ENCODE measurements at regions not wholly inside any gene's neighbourhood (a gene's known extent, or its start where the extent isn't known, plus 50 kb on each side); places are given as distances from the start of the nearest gene placed in this dataset.

- TF ChIP-seq EZH2phosphoT487 (IDR thresholded peaks at IDR 0.05; ENCODE audit: low read depth) = no peak
- peak; percentile 99 for TF ChIP-seq CTCF (IDR thresholded peaks at IDR 0.05; ENCODE audit: low read depth, low read length)
- no peaks in the 10 kb centered on the region for H3K9me3 ChIP-seq (ENCODE audit: insufficient read depth, low read length)
- peak overlapping the region; percentile 70 for H3K4me2 ChIP-seq (ENCODE audit: low read length)
- no peak overlapping the region for H3K27ac ChIP-seq (ENCODE audit: low read length)
- no peak overlapping the region for H3K9ac ChIP-seq (ENCODE audit: low read length)
- H3K36me3 ChIP-seq (replicated peaks; ENCODE audit: low read depth, low read length) = no peaks in the 10 kb centered on the region
- peaks cover 4% of the 10 kb centered on the region; the same call in 1 of the 2 replicates for H3K4me1 ChIP-seq (ENCODE audit: low read length)
- peak overlapping the region; percentile 51 for H2AFZ ChIP-seq (ENCODE audit: low read depth, low read length)
- peaks cover 28% of the 10 kb centered on the region for H3K27me3 ChIP-seq (ENCODE audit: low read depth, low read length)
- H3K4me3 ChIP-seq (ENCODE audit: low read length) = peak overlapping the region; percentile 64
- H3K79me2 ChIP-seq (ENCODE audit: low read length) = no peaks in the 10 kb centered on the region
- H4K20me1 ChIP-seq (ENCODE audit: insufficient read depth, low read length) = no peaks in the 10 kb centered on the region
Observed at GRCh38 chr4:159487284-159487747, 384.4 kb downstream of the RAPGEF2 start.

- H3K36me3 ChIP-seq (replicated peaks; ENCODE audit: low read depth, low read length) = no peaks in the 10 kb centered on the region
- no peaks in the 10 kb centered on the region for H3K9me3 ChIP-seq (ENCODE audit: insufficient read depth, low read length)
- H3K27me3 ChIP-seq (ENCODE audit: low read depth, low read length) = peaks cover 20% of the 10 kb centered on the region
- H3K4me1 ChIP-seq (ENCODE audit: low read length) = peaks cover 4% of the 10 kb centered on the region; the same call in 1 of the 2 replicates
- no peak overlapping the region for H3K4me2 ChIP-seq (ENCODE audit: low read length)
- no peak overlapping the region for H2AFZ ChIP-seq (ENCODE audit: low read depth, low read length)
- H3K27ac ChIP-seq (ENCODE audit: low read length) = no peak overlapping the region
- H3K4me3 ChIP-seq (ENCODE audit: low read length) = no peak overlapping the region
- no peaks in the 10 kb centered on the region for H3K79me2 ChIP-seq (ENCODE audit: low read length)
- TF ChIP-seq CTCF (IDR thresholded peaks at IDR 0.05; ENCODE audit: low read depth, low read length) = no peak
- TF ChIP-seq EZH2phosphoT487 (IDR thresholded peaks at IDR 0.05; ENCODE audit: low read depth) = no peak
- H3K9ac ChIP-seq (ENCODE audit: low read length) = no peak overlapping the region
- H4K20me1 ChIP-seq (ENCODE audit: insufficient read depth, low read length) = no peaks in the 10 kb centered on the region
Observed at GRCh38 chr4:159489646-159490045, 386.8 kb downstream of the RAPGEF2 start.

DNA sequence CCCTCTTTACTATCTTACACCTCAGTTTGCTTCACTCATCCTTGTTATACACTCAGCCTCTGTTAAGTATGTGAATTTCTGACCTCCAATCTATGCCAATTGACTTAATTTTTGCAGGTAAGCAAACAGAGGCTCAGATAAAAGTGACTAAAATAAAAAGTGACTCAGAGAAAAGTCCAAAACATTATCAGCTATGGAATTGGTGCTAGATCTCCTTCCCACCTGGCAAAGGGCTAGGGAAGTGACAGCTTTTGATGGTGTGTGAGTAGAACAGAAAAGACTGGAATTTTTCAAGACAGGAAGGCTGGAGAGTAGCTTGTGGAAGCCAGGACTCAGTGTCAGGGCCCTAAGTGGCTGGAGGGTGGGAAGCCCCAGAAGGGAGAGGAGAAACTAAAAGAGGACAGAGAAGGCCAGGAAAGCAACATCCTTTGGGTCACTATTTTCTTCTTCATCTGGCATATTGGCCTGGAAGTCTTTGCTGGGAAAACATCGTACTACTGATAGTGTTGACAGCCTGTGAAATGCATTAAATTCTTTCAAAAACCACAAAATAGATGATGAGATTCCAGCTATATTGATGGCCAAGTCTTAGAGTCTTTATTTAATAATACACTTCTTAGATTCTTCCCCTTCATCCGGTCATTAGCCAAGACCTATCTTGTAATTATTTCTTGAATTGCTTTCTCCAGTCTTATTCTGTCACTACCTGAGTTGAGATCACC is 392.8 kb downstream of the RAPGEF2 start:
- no peak overlapping the region for H2AFZ ChIP-seq (ENCODE audit: low read depth, low read length)
- H4K20me1 ChIP-seq (ENCODE audit: insufficient read depth, low read length) = no peaks in the 10 kb centered on the region
- no peak overlapping the region for H3K4me3 ChIP-seq (ENCODE audit: low read length)
- no peaks in the 10 kb centered on the region for H3K9me3 ChIP-seq (ENCODE audit: insufficient read depth, low read length)
- H3K27ac ChIP-seq (ENCODE audit: low read length) = no peak overlapping the region
- no peaks in the 10 kb centered on the region for H3K4me1 ChIP-seq (ENCODE audit: low read length)
- no peak overlapping the region for H3K9ac ChIP-seq (ENCODE audit: low read length)
- no peaks in the 10 kb centered on the region for H3K36me3 ChIP-seq (replicated peaks; ENCODE audit: low read depth, low read length)
- H3K4me2 ChIP-seq (ENCODE audit: low read length) = no peak overlapping the region
- H3K27me3 ChIP-seq (ENCODE audit: low read depth, low read length) = no peaks in the 10 kb centered on the region
- TF ChIP-seq EZH2phosphoT487 (IDR thresholded peaks at IDR 0.05; ENCODE audit: low read depth) (no peak), CTCF (IDR thresholded peaks at IDR 0.05; ENCODE audit: low read depth, low read length) (no peak)
- no peaks in the 10 kb centered on the region for H3K79me2 ChIP-seq (ENCODE audit: low read length)

GRCh38 chr4:159496248-159496647 is 393.4 kb downstream of the RAPGEF2 start:
- Histone ChIP-seq H3K27me3 (ENCODE audit: low read depth, low read length) (no peaks in the 10 kb centered on the region), H3K4me1 (ENCODE audit: low read length) (no peaks in the 10 kb centered on the region), H3K9ac (ENCODE audit: low read length) (no peak overlapping the region), H3K4me3 (ENCODE audit: low read length) (no peak overlapping the region), H4K20me1 (ENCODE audit: insufficient read depth, low read length) (no peaks in the 10 kb centered on the region), H2AFZ (ENCODE audit: low read depth, low read length) (no peak overlapping the region), H3K4me2 (ENCODE audit: low read length) (no peak overlapping the region), H3K27ac (ENCODE audit: low read length) (no peak overlapping the region), H3K79me2 (ENCODE audit: low read length) (no peaks in the 10 kb centered on the region), H3K9me3 (ENCODE audit: insufficient read depth, low read length) (no peaks in the 10 kb centered on the region), H3K36me3 (replicated peaks; ENCODE audit: low read depth, low read length) (no peaks in the 10 kb centered on the region)
- no peak for TF ChIP-seq EZH2phosphoT487 (IDR thresholded peaks at IDR 0.05; ENCODE audit: low read depth)
- no peak for TF ChIP-seq CTCF (IDR thresholded peaks at IDR 0.05; ENCODE audit: low read depth, low read length)

Measured in OCI-LY3 (cell line).